ENCODE measurements at regions not wholly inside any gene's neighbourhood (a gene's known extent, or its start where the extent isn't known, plus 50 kb on each side); places are given as distances from the start of the nearest gene placed in this dataset.

DNA sequence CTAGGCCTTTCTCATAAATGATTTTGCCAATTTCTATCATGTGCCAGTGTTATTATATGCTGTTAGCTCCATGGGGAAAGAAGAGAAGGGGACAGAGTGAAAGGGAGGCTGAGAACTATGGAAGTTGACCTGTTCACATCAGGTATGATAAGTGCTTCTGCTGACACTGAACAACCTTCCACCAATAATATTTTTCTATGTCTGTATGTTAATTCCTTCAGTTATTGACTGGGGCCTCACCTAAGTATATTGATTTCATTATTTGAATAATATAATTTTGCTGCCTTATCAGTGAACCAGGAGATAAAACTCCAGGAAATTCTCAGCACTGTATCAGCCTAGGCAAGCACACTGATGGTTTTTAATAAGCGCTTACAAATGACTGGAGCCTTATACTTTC lies 262.8 kb downstream of the SNCA start:
- Mint-ChIP-seq H3K27ac (no peak overlapping the region), H3K27me3 (ENCODE audit: low read depth, poor library complexity) (no peaks in the 10 kb centered on the region), H3K4me1 (peaks cover 38% of the 10 kb centered on the region), H3K9me3 (peaks cover 19% of the 10 kb centered on the region), H3K4me3 (no peak overlapping the region), H3K36me3 (ENCODE audit: low read depth) (peaks cover 9% of the 10 kb centered on the region)
- TF ChIP-seq CTCF (IDR thresholded peaks at IDR 0.05): no peak
- DNase-seq: no peak

DNA sequence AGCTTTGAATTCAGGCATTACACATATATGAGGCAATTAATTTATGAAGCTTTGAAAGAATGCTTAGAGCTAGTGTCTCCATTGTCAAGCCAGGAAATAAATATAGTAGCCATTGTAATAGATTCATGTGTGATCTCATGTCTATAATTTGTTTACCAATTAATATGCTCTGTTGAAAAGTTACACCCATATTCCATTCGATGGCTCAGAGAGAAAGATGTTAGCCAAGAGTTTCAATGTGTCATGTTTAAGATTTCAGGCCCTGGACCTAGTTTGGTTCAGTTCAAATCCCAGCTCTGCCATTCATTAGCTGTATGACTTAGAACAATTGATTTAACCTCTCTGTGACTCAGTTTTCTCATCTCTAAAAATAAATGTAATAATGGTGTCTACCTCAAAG lies 263.3 kb downstream of the SNCA start:
- H3K9me3 Mint-ChIP-seq: peaks cover 19% of the 10 kb centered on the region
- H3K27me3 Mint-ChIP-seq (ENCODE audit: low read depth, poor library complexity): no peaks in the 10 kb centered on the region
- no peak for DNase-seq
- no peak overlapping the region for H3K4me3 Mint-ChIP-seq
- no peak overlapping the region for H3K27ac Mint-ChIP-seq
- TF ChIP-seq CTCF (IDR thresholded peaks at IDR 0.05): no peak
- H3K36me3 Mint-ChIP-seq (ENCODE audit: low read depth): peaks cover 9% of the 10 kb centered on the region
- H3K4me1 Mint-ChIP-seq: peaks cover 38% of the 10 kb centered on the region

GRCh38 chr4:89572224-89572858 lies 264.6 kb downstream of the SNCA start:
- no peak for DNase-seq
- Mint-ChIP-seq H3K4me1 (peaks cover 38% of the 10 kb centered on the region), H3K9me3 (peaks cover 30% of the 10 kb centered on the region), H3K27me3 (ENCODE audit: low read depth, poor library complexity) (no peaks in the 10 kb centered on the region), H3K4me3 (no peak overlapping the region), H3K36me3 (ENCODE audit: low read depth) (peaks cover 20% of the 10 kb centered on the region), H3K27ac (peak overlapping the region; percentile 82)
- TF ChIP-seq CTCF (IDR thresholded peaks at IDR 0.05): no peak

- DNase-seq: no peak
- peaks cover 28% of the 10 kb centered on the region for H3K4me1 Mint-ChIP-seq
- H3K36me3 Mint-ChIP-seq (ENCODE audit: low read depth): peaks cover 29% of the 10 kb centered on the region
- H3K9me3 Mint-ChIP-seq: peaks cover 28% of the 10 kb centered on the region
- no peak for TF ChIP-seq CTCF (IDR thresholded peaks at IDR 0.05)
- no peak overlapping the region for H3K27ac Mint-ChIP-seq
- H3K4me3 Mint-ChIP-seq: no peak overlapping the region
- no peaks in the 10 kb centered on the region for H3K27me3 Mint-ChIP-seq (ENCODE audit: low read depth, poor library complexity)
Observed at GRCh38 chr4:89570931-89571330, 263.3 kb upstream of the GPRIN3 start.

- TF ChIP-seq CTCF (IDR thresholded peaks at IDR 0.05): no peak
- Mint-ChIP-seq H3K27me3 (ENCODE audit: low read depth, poor library complexity) (no peaks in the 10 kb centered on the region), H3K9me3 (peaks cover 23% of the 10 kb centered on the region), H3K27ac (no peak overlapping the region), H3K4me3 (no peak overlapping the region), H3K4me1 (peaks cover 25% of the 10 kb centered on the region), H3K36me3 (ENCODE audit: low read depth) (peaks cover 20% of the 10 kb centered on the region)
- no peak for DNase-seq
Observed at GRCh38 chr4:89567936-89568335, 260.3 kb upstream of the GPRIN3 start.

DNA sequence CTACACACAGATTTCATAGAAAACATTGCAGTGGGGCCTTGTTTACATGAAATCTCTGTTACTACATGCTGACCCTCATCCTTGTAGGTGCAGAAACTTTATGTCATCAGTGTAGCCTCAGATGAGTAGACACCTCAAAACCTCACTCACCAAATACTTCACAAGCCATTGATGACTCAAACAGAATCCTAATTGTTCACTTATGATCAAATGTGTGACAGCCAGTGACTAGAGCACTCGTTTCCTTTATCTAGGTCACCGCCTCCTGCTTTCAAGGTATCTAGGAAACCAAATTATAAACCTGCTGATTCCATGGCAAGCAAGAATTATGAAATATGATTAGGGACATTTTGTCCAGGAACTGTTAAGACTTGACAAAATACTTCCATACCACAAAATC lies 255.8 kb upstream of the GPRIN3 start:
- Mint-ChIP-seq H3K27me3 (ENCODE audit: low read depth, poor library complexity) (no peaks in the 10 kb centered on the region), H3K9me3 (peaks cover 22% of the 10 kb centered on the region), H3K4me3 (no peak overlapping the region), H3K36me3 (ENCODE audit: low read depth) (peaks cover 18% of the 10 kb centered on the region), H3K4me1 (peaks cover 29% of the 10 kb centered on the region), H3K27ac (no peak overlapping the region)
- no peak for DNase-seq
- no peak for TF ChIP-seq CTCF (IDR thresholded peaks at IDR 0.05)
